Trophoblast cell (in vitro differentiated cells and primary cell): ENCODE measurements at regions not wholly inside any gene's neighbourhood (a gene's known extent, or its start where the extent isn't known, plus 50 kb on each side); places are given as distances from the start of the nearest gene placed in this dataset.
"Not testable (repeated sequence)": the region's sequence is repeated elsewhere in the genome, so short reads cannot be mapped to it uniquely, and the experiment has no call there.

Experiments
- DNase-seq, 2 donors: peaks; one replicate each; pipeline ENCODE4 v3.0.0-alpha.2; 2016
- H2AFZ ChIP-seq: 2 replicates; pipeline ENCODE4 v1.6.1; 2013; ENCODE audit warnings: low read length, moderate library complexity, mild to moderate bottlenecking; ENCODE audit not compliant: insufficient read depth, poor library complexity
- H2AK5ac ChIP-seq: 2 replicates; pipeline ENCODE4 v1.6.1; 2013; ENCODE audit warnings: mild to moderate bottlenecking, low read length
- H2BK120ac ChIP-seq: 2 replicates; pipeline ENCODE4 v1.6.1; 2013; ENCODE audit warnings: low read length, mild to moderate bottlenecking, moderate library complexity; ENCODE audit not compliant: insufficient read depth, poor library complexity
- H2BK12ac ChIP-seq: 2 replicates; pipeline ENCODE4 v1.6.1; 2013; ENCODE audit warnings: mild to moderate bottlenecking, low read length, moderate library complexity
- H2BK5ac ChIP-seq: 2 replicates; pipeline ENCODE4 v1.6.1; 2013; ENCODE audit warnings: low read length, low read depth, moderate library complexity, mild to moderate bottlenecking; ENCODE audit not compliant: poor library complexity
- H3K14ac ChIP-seq: 2 replicates; pipeline ENCODE4 v1.6.1; 2013; ENCODE audit warnings: mild to moderate bottlenecking, low read length
- H3K18ac ChIP-seq: 2 replicates; pipeline ENCODE4 v1.6.1; 2013; ENCODE audit warnings: mild to moderate bottlenecking, low read length
- H3K23ac ChIP-seq: 2 replicates; pipeline ENCODE4 v1.6.1; 2013; ENCODE audit warnings: low read length
- H3K27ac ChIP-seq: 2 replicates; pipeline ENCODE4 v1.5.1; 2013; ENCODE audit warnings: low read depth, mild to moderate bottlenecking, inconsistent platforms, low read length, moderate library complexity
- H3K27me3 ChIP-seq: 2 replicates; pipeline ENCODE4 v1.6.1; 2013; ENCODE audit warnings: inconsistent platforms, mild to moderate bottlenecking, low read length, moderate library complexity; ENCODE audit not compliant: insufficient read depth
- H3K36me3 ChIP-seq, 2 experiments: 1 replicate in 1 of 2; 2 replicates in 1 of 2; pipeline ENCODE4 v1.6.1; 2013; ENCODE audit warnings: low read length in 2 of 2, mild to moderate bottlenecking in 2 of 2, moderate library complexity in 1 of 2; ENCODE audit not compliant: insufficient read depth in 2 of 2, control insufficient read depth in 1 of 2
- H3K4ac ChIP-seq: 2 replicates; pipeline ENCODE4 v1.6.1; 2013; ENCODE audit warnings: low read depth, mild to moderate bottlenecking, low read length, moderate library complexity
- H3K4me1 ChIP-seq, 2 experiments: 1 replicate in 1 of 2; 2 replicates in 1 of 2; pipeline ENCODE4 v1.6.1; 2013; ENCODE audit warnings: low read length in 2 of 2, mild to moderate bottlenecking in 2 of 2, moderate library complexity in 1 of 2; ENCODE audit not compliant: insufficient read depth in 2 of 2, control insufficient read depth in 1 of 2
- H3K4me2 ChIP-seq: 2 replicates; pipeline ENCODE4 v1.6.1; 2013; ENCODE audit warnings: inconsistent platforms, mild to moderate bottlenecking, low read length, moderate library complexity
- H3K4me3 ChIP-seq: 2 replicates; pipeline ENCODE4 v1.5.1; 2013; ENCODE audit warnings: mild to moderate bottlenecking, low read depth, low read length, inconsistent platforms
- H3K79me1 ChIP-seq: one replicate; pipeline ENCODE4 v1.6.1; 2013; ENCODE audit warnings: low read length
- H3K79me2 ChIP-seq: 2 replicates; pipeline ENCODE4 v1.6.1; 2013; ENCODE audit warnings: low read length, mild to moderate bottlenecking; ENCODE audit not compliant: control insufficient read depth, insufficient read depth, poor library complexity
- H3K9ac ChIP-seq: 2 replicates; pipeline ENCODE4 v1.6.1; 2013; ENCODE audit warnings: mild to moderate bottlenecking, low read length
- H3K9me3 ChIP-seq: 2 replicates; pipeline ENCODE4 v1.6.1; 2013; ENCODE audit warnings: low read depth, mild to moderate bottlenecking, control low read depth, inconsistent platforms, low read length; ENCODE audit not compliant: insufficient read depth
- H4K12ac ChIP-seq: 2 replicates; pipeline ENCODE4 v1.6.1; 2013; ENCODE audit warnings: low read depth, mild to moderate bottlenecking, low read length, moderate library complexity
- H4K8ac ChIP-seq: 2 replicates; pipeline ENCODE4 v1.6.1; 2013; ENCODE audit warnings: low read depth, mild to moderate bottlenecking, low read length, moderate library complexity
- H4K91ac ChIP-seq: one replicate; pipeline ENCODE4 v1.6.1; 2013; ENCODE audit warnings: low read depth, mild to moderate bottlenecking, low read length, moderate library complexity
- WGBS: extraction: QIAGEN DNeasy Blood & Tissue Kit; methylation state at CpG from one replicate; pipeline ENCODE4 v1.1.7; 2013; ENCODE audit warnings: missing lambda C conversion rate; ENCODE audit not compliant: insufficient read length, insufficient coverage; ENCODE audit errors: extremely low coverage; 5-methylcytosine and 5-hydroxymethylcytosine counted together

DNA sequence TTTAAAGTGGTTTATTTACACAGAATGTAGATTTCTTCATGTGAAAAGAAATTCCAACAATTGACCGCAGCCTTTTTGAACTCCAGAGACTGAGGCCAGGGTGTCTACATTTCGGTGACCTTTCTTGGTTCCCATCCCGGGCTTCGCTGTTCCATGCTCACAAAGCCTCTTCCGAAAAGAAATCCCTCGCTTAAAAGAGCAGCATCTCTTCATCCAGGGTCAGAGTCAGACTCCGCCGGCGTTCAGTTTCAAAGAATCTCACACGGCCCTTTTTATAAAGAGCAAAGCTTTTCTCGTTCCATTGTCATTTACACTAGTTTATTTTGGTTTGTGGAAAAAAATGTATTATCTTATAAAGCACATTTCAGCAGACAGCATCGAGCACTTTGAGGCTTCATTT is 530.6 kb upstream of the B3GAT1 start:
- no peak overlapping the region for H3K4me3 ChIP-seq
- no peak overlapping the region for H4K91ac ChIP-seq
- H4K8ac ChIP-seq = no peak overlapping the region
- no peaks in the 10 kb centered on the region for H3K36me3 ChIP-seq
- no peak overlapping the region for H3K4ac ChIP-seq
- no peak overlapping the region for H2BK12ac ChIP-seq
- no peaks in the 10 kb centered on the region for H3K9me3 ChIP-seq
- no peak overlapping the region for H3K14ac ChIP-seq
- no peak for DNase-seq
- H2BK120ac ChIP-seq = no peak overlapping the region
- H2BK5ac ChIP-seq = no peak overlapping the region
- H3K18ac ChIP-seq = no peak overlapping the region
- no CpG with 5 or more reads among the region's 12 CpGs for WGBS
- H3K23ac ChIP-seq = no peak overlapping the region
- no peak overlapping the region for H2AFZ ChIP-seq
- no peak overlapping the region for H2AK5ac ChIP-seq
- peaks cover 0 to 3% of the 10 kb centered on the region in 2 experiments for H3K4me1 ChIP-seq
- H3K27me3 ChIP-seq = no peaks in the 10 kb centered on the region
- H3K4me2 ChIP-seq = no peak overlapping the region
- H3K9ac ChIP-seq = no peak overlapping the region
- no peak overlapping the region for H4K12ac ChIP-seq
- no peak overlapping the region for H3K27ac ChIP-seq
- H3K79me1 ChIP-seq = no peaks in the 10 kb centered on the region
- H3K79me2 ChIP-seq = no peaks in the 10 kb centered on the region

DNA sequence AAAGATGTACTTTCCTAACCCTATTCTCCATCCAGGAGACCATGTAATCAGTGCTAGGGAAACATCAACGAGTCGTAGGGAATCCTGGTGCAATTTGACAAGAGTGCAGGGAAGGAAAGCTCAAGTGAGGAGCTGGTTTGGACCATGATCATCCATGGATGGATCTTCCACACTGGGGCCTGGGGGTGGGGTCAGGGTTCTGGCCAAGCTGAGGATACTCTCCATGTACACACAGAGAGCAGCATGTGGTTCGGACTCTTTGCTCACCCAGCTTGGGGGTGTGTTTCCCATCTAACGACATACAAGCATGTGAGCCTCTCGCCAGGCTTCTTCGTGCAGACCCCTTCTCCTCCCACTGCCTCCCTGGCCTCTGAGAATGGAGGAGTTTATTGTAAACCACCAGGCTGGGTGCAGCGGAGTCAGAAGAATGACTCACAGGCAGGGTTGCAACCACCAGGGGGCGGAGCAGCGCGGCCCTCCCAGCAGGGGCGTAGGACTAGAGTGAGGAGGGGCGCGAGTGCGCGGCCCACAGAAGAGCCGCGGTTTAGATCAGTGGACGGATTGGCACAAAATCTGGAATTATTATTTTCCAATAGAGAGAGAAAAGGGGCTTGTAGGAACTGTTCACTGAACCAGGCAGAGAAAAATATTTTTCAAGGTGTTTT is 530.0 kb upstream of the B3GAT1 start:
- H2AK5ac ChIP-seq, H3K4me3 ChIP-seq, H3K36me3 ChIP-seq, H4K8ac ChIP-seq, H3K4me1 ChIP-seq, H3K79me1 ChIP-seq, H2AFZ ChIP-seq, H2BK5ac ChIP-seq, H3K9ac ChIP-seq, H3K27ac ChIP-seq, H2BK12ac ChIP-seq, H3K18ac ChIP-seq, DNase-seq, H4K91ac ChIP-seq, H3K4ac ChIP-seq, H3K9me3 ChIP-seq, H4K12ac ChIP-seq, H3K27me3 ChIP-seq, H3K79me2 ChIP-seq, H3K4me2 ChIP-seq, H3K23ac ChIP-seq, H2BK120ac ChIP-seq, H3K14ac ChIP-seq: not testable (repeated sequence)
- no CpG with 5 or more reads among the region's 18 CpGs for whole genome bisulfite sequencing

DNA sequence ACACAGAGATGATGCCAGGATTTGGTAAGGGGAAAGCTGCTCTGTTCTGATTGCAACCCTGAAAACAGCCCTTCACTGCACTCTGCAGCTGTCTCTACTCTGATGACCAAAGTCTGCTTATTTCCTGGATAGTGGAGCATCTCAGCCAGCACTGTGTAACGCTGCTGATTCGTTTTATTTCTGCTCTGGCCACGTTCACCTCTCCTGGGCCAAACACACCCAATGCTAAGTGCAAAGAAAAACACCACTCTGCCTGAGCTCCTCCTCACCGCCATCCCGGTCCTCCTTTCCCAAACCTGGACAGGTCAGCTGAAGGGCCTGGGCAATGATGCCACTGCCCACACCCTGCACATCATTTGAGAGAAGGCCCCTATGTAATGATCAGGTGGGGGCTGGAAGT is 529.3 kb upstream of the B3GAT1 start:
- H3K36me3 ChIP-seq = no peaks in the 10 kb centered on the region
- peaks cover 0 to 3% of the 10 kb centered on the region in 2 experiments for H3K4me1 ChIP-seq
- no peak overlapping the region for H3K4me3 ChIP-seq
- WGBS = no CpG with 5 or more reads among the region's 5 CpGs
- H2BK5ac ChIP-seq = no peak overlapping the region
- H3K9ac ChIP-seq = no peak overlapping the region
- H3K18ac ChIP-seq = no peak overlapping the region
- H4K91ac ChIP-seq = no peak overlapping the region
- H2BK120ac ChIP-seq = no peak overlapping the region
- H3K79me2 ChIP-seq = no peaks in the 10 kb centered on the region
- no peak overlapping the region for H3K27ac ChIP-seq
- no peak overlapping the region for H3K4me2 ChIP-seq
- H2AK5ac ChIP-seq = no peak overlapping the region
- no peak overlapping the region for H2AFZ ChIP-seq
- H4K12ac ChIP-seq = no peak overlapping the region
- no peak overlapping the region for H3K23ac ChIP-seq
- H4K8ac ChIP-seq = no peak overlapping the region
- no peak for DNase-seq
- no peaks in the 10 kb centered on the region for H3K27me3 ChIP-seq
- H3K79me1 ChIP-seq = no peaks in the 10 kb centered on the region
- no peak overlapping the region for H3K4ac ChIP-seq
- H2BK12ac ChIP-seq = no peak overlapping the region
- H3K9me3 ChIP-seq = no peaks in the 10 kb centered on the region
- H3K14ac ChIP-seq = no peak overlapping the region

DNA sequence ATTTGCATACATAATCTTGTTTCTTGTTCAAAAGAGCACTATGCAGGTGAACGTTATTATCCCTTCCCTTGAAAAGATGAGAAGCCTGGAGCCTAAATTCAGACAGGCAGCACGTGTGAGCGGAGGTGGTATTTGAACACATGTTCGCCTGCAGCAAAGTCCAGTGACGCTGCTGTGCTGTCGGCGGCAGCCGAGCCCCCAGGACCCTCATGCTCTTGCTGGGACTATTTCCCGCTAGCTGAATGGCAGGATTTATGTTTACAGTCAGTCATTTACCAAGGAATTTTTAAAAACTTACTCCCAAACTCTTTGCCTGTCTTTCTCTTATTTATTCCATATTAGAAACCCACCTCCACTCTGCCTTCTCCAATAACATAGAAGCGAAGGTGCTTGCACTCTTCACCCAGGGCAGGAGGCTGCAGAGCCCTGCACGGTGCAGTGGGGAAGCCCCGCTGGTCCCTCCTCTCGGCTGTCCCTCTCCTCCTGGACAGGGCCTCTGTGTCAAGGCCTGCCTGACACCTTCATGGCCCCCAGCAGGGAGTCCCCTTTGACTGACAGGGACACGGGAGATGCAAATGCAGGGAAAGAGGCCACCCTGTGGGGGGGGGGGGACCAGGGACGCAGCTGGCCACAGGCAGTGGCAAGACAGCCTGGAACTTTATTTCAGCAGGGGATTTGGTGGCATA is 528.5 kb upstream of the B3GAT1 start:
- Histone ChIP-seq H3K27ac (no peak overlapping the region), H3K23ac (no peak overlapping the region), H3K4me1 (peaks cover 0 to 3% of the 10 kb centered on the region in 2 experiments), H4K91ac (no peak overlapping the region), H2BK120ac (no peak overlapping the region), H3K27me3 (no peaks in the 10 kb centered on the region), H3K4ac (no peak overlapping the region), H2AFZ (no peak overlapping the region), H2BK12ac (no peak overlapping the region), H4K8ac (no peak overlapping the region), H3K4me3 (no peak overlapping the region), H3K18ac (no peak overlapping the region), H3K79me1 (no peaks in the 10 kb centered on the region), H2AK5ac (no peak overlapping the region), H2BK5ac (no peak overlapping the region), H3K79me2 (no peaks in the 10 kb centered on the region), H3K9me3 (no peaks in the 10 kb centered on the region), H3K9ac (no peak overlapping the region), H4K12ac (no peak overlapping the region), H3K36me3 (no peaks in the 10 kb centered on the region), H3K14ac (no peak overlapping the region), H3K4me2 (no peak overlapping the region)
- no CpG with 5 or more reads among the region's 15 CpGs for WGBS
- DNase-seq = no peak
